Thyroid gland (tissue), 4 donors: ENCODE measurements at regions not wholly inside any gene's neighbourhood (a gene's known extent, or its start where the extent isn't known, plus 50 kb on each side); places are given as distances from the start of the nearest gene placed in this dataset.
"Not testable (repeated sequence)": the region's sequence is repeated elsewhere in the genome, so short reads cannot be mapped to it uniquely, and the experiment has no call there.

Experiments
- DNase-seq, 2 donors: peaks; one replicate each; pipeline ENCODE4 v3.0.0-alpha.2; 2019
- H3K27ac ChIP-seq, 3 donors: fragments of 200-600 bp; sonication (generic); 1 replicate in 2 of 3; 2 replicates in 1 of 3; pipeline ENCODE4 v1.5.1; 2016 to 2019; ENCODE audit warnings: mild to moderate bottlenecking in 1 of 3, moderate library complexity in 1 of 3
- H3K27me3 ChIP-seq: fragments of 200-600 bp; sonication (generic); one replicate; pipeline ENCODE4 v1.5.1; 2019
- H3K36me3 ChIP-seq, 2 donors: fragments of 200-600 bp; sonication (generic); one replicate each; pipeline ENCODE4 v1.5.1; 2016 to 2019
- H3K4me1 ChIP-seq, 2 donors: fragments of 200-600 bp; sonication (generic); one replicate each; pipeline ENCODE4 v1.5.1; 2017 to 2019
- H3K4me3 ChIP-seq, 3 donors: fragments of 200-600 bp; sonication (generic); replicated peaks in 1 of 3; 1 replicate in 2 of 3; 2 replicates in 1 of 3; pipeline ENCODE4 v1.5.1; 2016; ENCODE audit warnings: mild to moderate bottlenecking in 1 of 3
- H3K9me3 ChIP-seq: fragments of 200-600 bp; sonication (generic); one replicate; pipeline ENCODE4 v1.5.1; 2017
- POLR2A ChIP-seq, 2 donors: fragments of 450-650 bp; IDR thresholded peaks; one replicate each; pipeline ENCODE4 v1.6.1; 2017; ENCODE audit warnings: antibody characterized with exemption in 2 of 2, mild to moderate bottlenecking in 2 of 2, moderate library complexity in 1 of 2
- WGBS, 2 donors: methylation state at CpG; one replicate each; pipeline ENCODE4 v1.1.5; 2017; 5-methylcytosine and 5-hydroxymethylcytosine counted together
- intact Hi-C: fragments of 100-400 bp; cut with DNase I; formaldehyde crosslinking; loops from one replicate; pipeline ENCODE4 v1.15.1; 2023
- TF ChIP-seq, protein P1 (sequence below), 6 experiments: fragments of 200-600 bp in 3 of 6; fragments of 450-650 bp in 3 of 6; sonication (generic) in 3 of 6; IDR thresholded peaks; one replicate each; pipeline ENCODE4 v1.5.1; 2016 to 2019; ENCODE audit warnings: antibody characterized with exemption in 6 of 6, mild to moderate bottlenecking in 2 of 6, inconsistent platforms in 1 of 6, moderate library complexity in 1 of 6

DNA sequence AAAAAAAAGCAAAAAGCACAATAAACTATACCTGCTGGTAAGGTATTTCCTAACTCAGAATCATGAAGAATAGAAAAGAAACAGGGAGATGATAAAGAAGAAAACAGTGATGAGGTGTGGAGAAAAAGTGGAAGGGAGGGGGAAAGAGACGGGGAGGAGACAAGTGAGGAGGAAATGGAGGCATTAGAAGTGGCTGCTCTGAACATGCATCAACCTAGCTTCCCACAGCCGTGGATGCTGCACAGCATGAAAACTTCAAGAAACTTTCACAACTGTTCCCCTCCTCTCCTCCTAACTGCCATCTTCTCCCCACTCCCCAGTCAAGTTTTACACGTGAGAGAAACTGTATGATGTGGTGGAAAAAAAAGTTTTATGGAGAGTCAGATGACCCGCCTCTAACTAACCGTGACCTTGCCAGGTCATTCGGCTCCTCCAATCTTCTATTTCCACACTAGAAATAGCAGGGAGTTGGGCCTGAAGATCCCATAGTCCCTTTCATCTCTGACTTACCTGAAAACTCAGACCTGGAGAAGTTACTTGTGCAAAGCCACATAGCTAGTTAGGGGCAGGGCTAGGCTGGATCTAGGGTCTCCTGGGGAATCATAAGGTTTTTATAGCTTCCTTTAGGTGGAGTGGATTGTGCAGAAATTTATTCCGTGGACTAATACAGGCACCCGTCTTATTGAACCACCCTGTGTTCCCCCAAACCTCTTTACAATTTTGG is 461.9 kb downstream of the KLF5 start:
- intact Hi-C loops = no loop called here
- Histone ChIP-seq H3K27ac (no peak overlapping the region), H3K4me3 (no peak overlapping the region), H3K36me3 (no peaks in the 10 kb centered on the region), H3K4me1 (peaks cover 0 to 9% of the 10 kb centered on the region in 2 donors), H3K27me3 (no peaks in the 10 kb centered on the region), H3K9me3 (no peaks in the 10 kb centered on the region)
- no peak for TF ChIP-seq POLR2A (IDR thresholded peaks at IDR 0.05)
- TF ChIP-seq, protein P1, sequence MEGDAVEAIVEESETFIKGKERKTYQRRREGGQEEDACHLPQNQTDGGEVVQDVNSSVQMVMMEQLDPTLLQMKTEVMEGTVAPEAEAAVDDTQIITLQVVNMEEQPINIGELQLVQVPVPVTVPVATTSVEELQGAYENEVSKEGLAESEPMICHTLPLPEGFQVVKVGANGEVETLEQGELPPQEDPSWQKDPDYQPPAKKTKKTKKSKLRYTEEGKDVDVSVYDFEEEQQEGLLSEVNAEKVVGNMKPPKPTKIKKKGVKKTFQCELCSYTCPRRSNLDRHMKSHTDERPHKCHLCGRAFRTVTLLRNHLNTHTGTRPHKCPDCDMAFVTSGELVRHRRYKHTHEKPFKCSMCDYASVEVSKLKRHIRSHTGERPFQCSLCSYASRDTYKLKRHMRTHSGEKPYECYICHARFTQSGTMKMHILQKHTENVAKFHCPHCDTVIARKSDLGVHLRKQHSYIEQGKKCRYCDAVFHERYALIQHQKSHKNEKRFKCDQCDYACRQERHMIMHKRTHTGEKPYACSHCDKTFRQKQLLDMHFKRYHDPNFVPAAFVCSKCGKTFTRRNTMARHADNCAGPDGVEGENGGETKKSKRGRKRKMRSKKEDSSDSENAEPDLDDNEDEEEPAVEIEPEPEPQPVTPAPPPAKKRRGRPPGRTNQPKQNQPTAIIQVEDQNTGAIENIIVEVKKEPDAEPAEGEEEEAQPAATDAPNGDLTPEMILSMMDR (IDR thresholded peaks at IDR 0.05) = no peak
- DNase-seq = no peak
- 78 to 88% methylated on average over 8 of the region's 8 CpGs for WGBS, 2 donors

DNA sequence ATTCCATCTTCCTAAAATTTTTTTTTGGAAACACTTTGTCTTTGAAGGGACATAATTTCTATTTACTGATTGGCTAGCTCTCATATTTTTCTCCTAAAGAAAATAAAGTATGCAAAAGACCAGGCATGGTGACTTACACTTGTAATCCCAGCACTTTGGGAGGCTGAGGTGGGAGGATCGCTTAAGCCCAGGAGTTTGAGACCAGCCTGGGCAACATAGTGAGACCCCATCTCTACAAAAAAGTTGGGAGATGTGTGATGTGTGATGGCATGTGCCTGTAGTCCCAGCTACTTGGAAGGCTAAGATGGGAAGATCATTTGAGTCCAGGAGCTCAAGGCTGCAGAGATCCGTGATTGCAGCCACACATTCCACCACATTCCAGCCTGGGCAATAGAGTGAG is 461.3 kb downstream of the KLF5 start:
- H3K27me3 ChIP-seq, H3K36me3 ChIP-seq, H3K9me3 ChIP-seq, DNase-seq, H3K4me1 ChIP-seq, H3K4me3 ChIP-seq, intact Hi-C loops, H3K27ac ChIP-seq: not testable (repeated sequence)
- 92 to 94% methylated on average over 2 of the region's 2 CpGs for WGBS, 2 donors

DNA sequence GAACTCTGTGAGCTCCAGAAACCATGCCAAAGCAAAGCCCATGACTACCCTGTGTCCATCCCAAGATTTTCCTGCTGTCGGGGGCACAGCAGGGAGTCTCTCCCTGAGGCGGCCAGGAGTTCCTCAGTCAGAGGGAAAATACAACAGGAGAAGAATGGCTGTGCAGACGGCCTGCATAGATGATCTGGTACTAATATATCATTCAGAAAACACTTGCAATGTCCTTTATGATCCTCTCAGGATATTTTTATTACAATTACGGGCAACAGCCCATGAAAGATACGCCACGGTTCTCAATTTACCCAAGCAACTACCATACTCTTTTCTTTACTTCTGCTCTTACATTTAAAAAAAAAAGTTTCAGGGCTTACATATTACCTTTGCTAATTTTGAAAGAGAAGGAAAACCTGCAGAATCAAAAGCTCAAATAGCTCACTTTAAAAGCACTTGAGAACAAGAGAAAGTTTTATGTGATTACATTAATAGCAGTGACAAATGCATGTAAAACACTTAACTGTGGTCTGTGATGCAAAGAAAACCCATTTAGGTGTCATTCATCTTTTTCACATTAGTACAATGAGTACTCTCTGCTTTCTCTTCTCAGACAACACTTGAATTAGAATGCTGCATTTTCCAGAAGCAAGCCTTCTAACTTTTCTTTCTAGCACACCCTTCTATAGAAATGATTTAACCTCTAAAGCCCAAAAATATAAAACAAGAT is 460.8 kb downstream of the KLF5 start:
- H3K4me3 ChIP-seq = no peak overlapping the region
- no peaks in the 10 kb centered on the region for H3K27me3 ChIP-seq
- H3K36me3 ChIP-seq = no peaks in the 10 kb centered on the region
- H3K4me1 ChIP-seq = peaks cover 0 to 9% of the 10 kb centered on the region in 2 donors
- intact Hi-C loops = no loop called here
- TF ChIP-seq, protein P1 (IDR thresholded peaks at IDR 0.05) = no peak
- TF ChIP-seq POLR2A (IDR thresholded peaks at IDR 0.05) = no peak
- no peak overlapping the region for H3K27ac ChIP-seq
- 83 to 95% methylated on average over 6 of the region's 6 CpGs for WGBS, 2 donors
- no peak for DNase-seq
- H3K9me3 ChIP-seq = no peaks in the 10 kb centered on the region

DNA sequence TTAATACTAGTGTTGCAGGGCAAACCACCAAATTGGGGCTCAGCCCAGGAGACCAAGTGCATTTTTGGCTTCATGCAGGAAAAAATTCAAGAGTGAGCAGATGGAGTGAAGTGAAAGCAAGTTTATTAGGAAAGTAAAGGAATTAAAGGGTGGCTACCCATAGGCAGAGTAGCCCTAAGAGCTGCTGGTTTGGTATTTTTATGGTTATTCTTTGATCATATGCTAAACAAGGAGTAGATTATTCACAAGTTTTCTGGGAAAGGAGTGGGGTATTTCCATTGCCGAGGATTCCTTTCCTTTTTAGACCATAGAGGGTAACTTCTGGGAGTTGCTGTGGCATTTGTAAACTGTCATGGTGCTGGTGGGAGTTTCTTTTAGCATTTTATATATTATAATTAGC is 459.0 kb downstream of the KLF5 start:
- WGBS, 2 donors = 63 to 83% methylated on average over 1 of the region's 1 CpG
- Histone ChIP-seq H3K4me3 (no peak overlapping the region), H3K36me3 (no peaks in the 10 kb centered on the region), H3K27me3 (no peaks in the 10 kb centered on the region), H3K4me1 (peaks cover 0 to 9% of the 10 kb centered on the region in 2 donors), H3K27ac (no peak overlapping the region), H3K9me3 (no peaks in the 10 kb centered on the region)
- no peak for DNase-seq
- no peak for TF ChIP-seq POLR2A (IDR thresholded peaks at IDR 0.05)
- TF ChIP-seq, protein P1 (IDR thresholded peaks at IDR 0.05) = no peak
- intact Hi-C loops = no loop called here

DNA sequence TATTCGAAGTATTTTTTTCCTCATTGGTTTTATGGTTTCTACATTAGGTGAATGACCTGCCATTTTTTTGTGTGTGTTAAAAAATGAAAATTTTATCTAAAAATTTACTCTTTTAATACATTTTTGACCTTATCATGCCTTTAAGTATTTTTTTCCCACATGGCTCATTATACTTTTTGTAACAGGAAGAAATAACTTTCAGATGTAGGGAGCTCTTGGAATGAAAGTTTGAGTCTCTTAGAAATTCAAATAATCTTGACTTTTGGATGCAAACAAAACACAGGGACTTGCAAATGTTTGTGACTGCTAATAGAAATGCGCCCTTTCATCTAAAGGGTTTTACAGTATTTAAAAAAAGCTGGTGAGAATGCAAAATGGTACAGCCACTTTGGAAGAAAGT is 457.9 kb downstream of the KLF5 start:
- H3K4me1 ChIP-seq = peaks cover 0 to 9% of the 10 kb centered on the region in 2 donors
- no peak overlapping the region for H3K4me3 ChIP-seq
- no peak overlapping the region for H3K27ac ChIP-seq
- WGBS, 2 donors = 77 to 80% methylated on average over 2 of the region's 2 CpGs
- H3K36me3 ChIP-seq = no peaks in the 10 kb centered on the region
- no peaks in the 10 kb centered on the region for H3K9me3 ChIP-seq
- no peak for DNase-seq
- intact Hi-C loops = no loop called here
- TF ChIP-seq POLR2A (IDR thresholded peaks at IDR 0.05) = no peak
- TF ChIP-seq, protein P1 (IDR thresholded peaks at IDR 0.05) = no peak
- H3K27me3 ChIP-seq = no peaks in the 10 kb centered on the region
